Hepatocyte (in vitro differentiated cells): ENCODE measurements at regions not wholly inside any gene's neighbourhood (a gene's known extent, or its start where the extent isn't known, plus 50 kb on each side); places are given as distances from the start of the nearest gene placed in this dataset.
"Not testable (repeated sequence)": the region's sequence is repeated elsewhere in the genome, so short reads cannot be mapped to it uniquely, and the experiment has no call there.

ENCODE experiments used
- EZH2 ChIP-seq: fragments of 200-600 bp; sonication (generic); IDR thresholded peaks from 2 replicates; pipeline ENCODE4 v1.6.1; 2016; ENCODE audit warnings: antibody characterized with exemption, mild to moderate bottlenecking, borderline replicate concordance
- TF ChIP-seq, protein P1 (sequence below): fragments of 200-600 bp; sonication (generic); IDR thresholded peaks from 2 replicates; pipeline ENCODE4 v1.5.1; 2016; ENCODE audit warnings: antibody characterized with exemption, mild to moderate bottlenecking; ENCODE audit not compliant: poor library complexity

DNA sequence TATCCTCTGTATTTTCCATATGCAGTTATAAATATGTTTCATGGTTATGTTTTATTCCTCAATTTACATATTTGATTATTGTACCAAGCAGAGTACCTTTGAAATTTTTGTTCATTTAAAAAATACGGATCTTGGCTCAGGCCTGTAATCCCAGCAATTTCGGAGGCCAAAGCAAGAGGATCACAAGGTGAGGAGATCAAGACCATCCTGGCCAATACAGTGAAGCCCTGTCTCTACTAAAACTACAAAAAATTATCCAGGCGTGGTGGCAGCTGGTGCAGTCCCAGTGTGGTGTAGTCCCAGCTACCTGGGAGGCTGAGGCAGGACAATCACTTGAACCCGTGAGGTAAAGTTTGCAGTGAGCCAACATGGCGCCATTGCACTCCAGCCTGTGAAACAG lies 251.2 kb upstream of the TPTE start:
- TF ChIP-seq, protein P1, sequence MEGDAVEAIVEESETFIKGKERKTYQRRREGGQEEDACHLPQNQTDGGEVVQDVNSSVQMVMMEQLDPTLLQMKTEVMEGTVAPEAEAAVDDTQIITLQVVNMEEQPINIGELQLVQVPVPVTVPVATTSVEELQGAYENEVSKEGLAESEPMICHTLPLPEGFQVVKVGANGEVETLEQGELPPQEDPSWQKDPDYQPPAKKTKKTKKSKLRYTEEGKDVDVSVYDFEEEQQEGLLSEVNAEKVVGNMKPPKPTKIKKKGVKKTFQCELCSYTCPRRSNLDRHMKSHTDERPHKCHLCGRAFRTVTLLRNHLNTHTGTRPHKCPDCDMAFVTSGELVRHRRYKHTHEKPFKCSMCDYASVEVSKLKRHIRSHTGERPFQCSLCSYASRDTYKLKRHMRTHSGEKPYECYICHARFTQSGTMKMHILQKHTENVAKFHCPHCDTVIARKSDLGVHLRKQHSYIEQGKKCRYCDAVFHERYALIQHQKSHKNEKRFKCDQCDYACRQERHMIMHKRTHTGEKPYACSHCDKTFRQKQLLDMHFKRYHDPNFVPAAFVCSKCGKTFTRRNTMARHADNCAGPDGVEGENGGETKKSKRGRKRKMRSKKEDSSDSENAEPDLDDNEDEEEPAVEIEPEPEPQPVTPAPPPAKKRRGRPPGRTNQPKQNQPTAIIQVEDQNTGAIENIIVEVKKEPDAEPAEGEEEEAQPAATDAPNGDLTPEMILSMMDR: not testable (repeated sequence)
- not testable (repeated sequence) for TF ChIP-seq EZH2
